HG03457 (cell line): ENCODE measurements at regions not wholly inside any gene's neighbourhood (a gene's known extent, or its start where the extent isn't known, plus 50 kb on each side); places are given as distances from the start of the nearest gene placed in this dataset.

Source experiments
- ATAC-seq: cut with Tn5 transposase; IDR thresholded peaks from one replicate; pipeline ENCODE4 v1.9.1; 2021; ENCODE audit warnings: moderate number of reproducible peaks; ENCODE audit not compliant: unreplicated experiment

DNA sequence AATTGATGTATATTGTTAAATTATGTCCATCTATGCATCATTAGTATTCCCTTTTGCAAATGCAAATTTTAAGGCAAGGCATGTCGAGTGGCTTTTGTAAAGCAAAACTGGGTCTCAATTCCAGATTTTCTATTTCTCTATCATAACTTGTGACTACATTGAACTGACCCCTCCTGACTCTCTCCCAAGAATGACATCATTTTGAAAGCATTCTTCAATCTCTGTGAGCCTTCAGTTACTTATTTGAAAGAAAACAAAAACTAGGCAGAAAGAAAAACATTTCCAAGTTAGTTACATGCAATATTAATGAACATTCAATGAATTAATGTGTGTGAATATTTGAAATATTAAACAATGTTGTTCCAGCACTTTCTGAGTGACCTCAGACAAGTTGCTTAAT, 314.3 kb upstream of the CLNK start:
- ATAC-seq = no peak

DNA sequence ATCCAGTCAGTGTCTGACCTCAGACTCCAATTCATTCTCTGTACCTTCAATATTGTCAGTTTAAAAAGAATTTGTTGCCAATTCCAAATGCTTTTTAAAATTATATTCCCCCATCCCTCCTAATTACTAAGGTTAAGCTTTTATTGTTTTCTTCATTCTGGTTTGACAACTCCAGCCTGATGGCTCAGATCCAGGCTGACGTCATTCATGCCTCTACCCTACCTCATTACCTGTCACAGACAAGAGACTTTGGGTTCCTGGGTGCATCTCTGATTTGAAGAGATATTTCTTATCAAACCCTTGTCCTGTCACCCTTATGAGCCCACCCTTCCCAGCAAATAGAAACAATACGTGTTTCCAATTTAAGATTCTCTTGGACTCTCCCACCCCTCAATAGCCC, 300.2 kb upstream of the CLNK start:
- ATAC-seq = no peak

- no peak for ATAC-seq
Measured at GRCh38 chr4:10983885-10984640, 299.5 kb upstream of the CLNK start.

- no peak for ATAC-seq
Measured at GRCh38 chr4:10983268-10983667, 298.7 kb upstream of the CLNK start.

DNA sequence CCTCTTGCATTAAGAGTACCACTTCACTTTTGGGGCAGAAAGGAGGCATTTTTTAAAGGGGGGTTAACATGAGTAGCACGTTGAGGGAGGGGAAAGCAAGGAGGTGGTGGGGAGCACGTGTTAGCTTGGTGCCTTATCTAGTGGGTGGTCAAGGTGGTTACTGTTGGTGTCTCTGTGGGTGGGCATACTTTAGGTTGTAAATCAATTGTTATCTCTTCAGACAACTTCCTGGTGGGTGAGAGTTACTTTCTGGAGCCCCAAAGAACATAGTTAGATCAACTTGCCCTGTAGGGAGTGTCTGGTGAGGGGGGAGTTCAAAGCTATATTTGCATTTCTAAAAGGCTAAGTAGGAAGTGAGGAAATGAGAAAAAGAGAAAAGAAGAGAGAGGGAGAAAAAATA, 297.7 kb upstream of the CLNK start:
- ATAC-seq = no peak

- ATAC-seq = no peak
Measured at GRCh38 chr4:10981576-10981975, 297.0 kb upstream of the CLNK start.

DNA sequence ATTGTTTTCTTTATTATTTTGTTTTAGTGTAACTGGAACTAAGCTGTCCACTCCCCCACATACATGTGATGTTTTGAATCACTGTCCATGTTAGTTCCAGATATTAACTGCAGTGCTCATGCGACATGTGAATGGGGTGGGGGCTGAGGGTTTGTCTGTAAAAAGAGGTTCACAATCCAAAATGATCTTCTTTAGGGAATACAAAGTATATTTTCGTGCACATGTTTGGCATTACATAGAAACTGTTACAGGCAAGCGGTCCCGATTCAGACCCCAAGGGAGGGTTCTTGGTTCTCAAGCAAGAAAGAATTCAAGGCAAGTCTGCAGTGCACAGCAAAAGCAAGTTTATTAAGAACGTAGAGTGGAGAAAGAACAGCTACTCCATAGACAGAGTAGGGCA, 296.5 kb upstream of the CLNK start:
- ATAC-seq = no peak

DNA sequence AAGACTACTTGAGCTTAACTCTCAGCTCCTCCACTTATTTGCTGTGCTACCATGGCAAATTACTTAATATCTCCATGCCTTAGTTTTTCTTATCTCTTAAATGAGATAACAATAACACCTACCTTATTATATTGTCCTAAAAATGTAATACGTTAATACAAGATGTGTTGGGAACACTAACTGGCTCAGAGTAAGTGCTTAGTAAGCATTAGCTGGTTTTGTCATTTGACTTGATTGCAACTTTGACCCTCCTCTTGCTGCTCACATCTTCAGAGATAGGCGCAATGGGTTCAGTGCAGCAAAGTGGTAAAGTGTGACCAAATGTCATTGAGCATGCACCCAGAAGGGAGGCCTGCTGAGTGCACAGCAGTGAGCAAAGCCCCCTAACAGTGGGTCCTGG, 294.5 kb upstream of the CLNK start:
- no peak for ATAC-seq

- ATAC-seq = no peak
Measured at GRCh38 chr4:10977534-10977933, 293.0 kb upstream of the CLNK start.

- no peak for ATAC-seq
Measured at GRCh38 chr4:10974371-10974770, 289.8 kb upstream of the CLNK start.

DNA sequence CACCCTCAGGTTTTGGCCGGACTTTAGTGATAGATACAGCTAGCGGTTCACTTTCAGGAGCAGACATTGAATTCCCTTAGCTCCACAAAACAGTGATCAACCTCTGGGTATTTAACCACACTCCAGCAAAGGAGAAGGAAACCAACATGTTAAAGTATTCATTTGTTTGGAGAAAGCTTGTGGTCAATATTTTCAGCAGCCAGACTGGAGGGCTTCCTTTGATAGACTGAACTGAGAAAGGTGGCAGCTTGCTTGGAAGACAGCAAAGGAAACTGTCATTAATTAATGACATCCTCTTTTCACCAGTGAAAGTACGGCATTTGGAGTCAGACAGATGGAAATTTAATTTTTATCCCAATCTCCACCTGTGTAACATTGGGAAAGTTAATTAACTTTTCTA, 289.1 kb upstream of the CLNK start:
- no peak for ATAC-seq

DNA sequence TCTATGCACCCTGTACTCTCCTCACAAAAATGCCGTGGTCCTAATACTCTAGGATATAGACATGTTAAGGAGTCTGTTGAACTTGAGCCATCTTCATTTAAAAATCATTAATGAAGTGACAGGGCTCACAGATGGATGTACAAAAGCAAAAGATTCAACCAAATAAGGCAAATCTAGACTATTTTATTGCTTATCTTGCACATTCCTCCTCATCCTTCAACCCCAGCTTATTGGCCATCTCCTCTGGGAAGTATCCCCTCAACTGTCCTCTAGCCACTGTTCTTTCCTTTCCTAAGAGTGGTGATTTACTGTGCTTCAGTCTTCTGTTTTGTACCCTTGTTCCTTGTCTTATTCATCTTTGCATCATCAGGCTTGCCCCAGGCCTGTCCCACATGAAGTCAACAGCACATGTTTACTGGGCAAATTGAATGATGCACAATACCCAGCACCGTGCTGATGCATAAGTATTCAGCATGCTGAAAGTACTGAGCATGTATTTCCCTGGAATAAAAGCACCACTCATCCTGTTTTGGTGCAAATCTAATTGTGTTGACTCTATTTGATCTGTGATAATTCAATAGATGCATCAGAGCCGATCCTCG, 287.3 kb upstream of the CLNK start:
- no peak for ATAC-seq

- no peak for ATAC-seq
Measured at GRCh38 chr4:10965196-10965595, 280.6 kb upstream of the CLNK start.

DNA sequence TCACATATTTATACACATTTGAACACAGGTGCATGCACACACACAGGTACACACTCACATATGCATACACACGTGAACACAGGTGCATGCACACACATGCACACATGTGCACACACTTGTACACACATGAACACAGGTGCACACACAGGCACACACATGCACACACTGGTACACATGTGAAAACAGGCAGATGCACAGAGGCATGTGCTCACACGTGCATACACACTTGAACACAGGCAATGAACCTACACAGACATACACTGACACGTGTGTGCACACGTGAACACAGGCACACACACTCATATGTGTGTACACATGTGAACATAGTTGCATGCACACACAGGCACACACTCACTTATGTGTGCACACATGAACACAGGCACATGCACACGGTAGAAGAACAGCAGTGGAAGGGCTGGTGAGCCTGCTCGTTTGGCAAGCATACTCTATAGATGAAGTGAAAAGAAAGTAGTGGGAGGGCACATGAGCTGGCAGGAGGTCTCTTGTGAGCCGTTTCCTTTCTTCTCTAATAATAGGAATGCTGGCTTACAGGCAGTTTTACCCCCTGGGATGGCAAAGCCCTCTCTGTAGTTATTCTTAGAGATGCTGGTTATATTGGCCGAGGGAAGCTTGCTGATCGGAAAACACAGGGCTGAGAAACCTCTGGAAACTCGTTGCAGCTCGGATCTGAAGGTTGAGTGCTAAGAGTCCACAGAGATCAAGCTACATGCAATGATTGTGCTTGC, 279.6 kb upstream of the CLNK start:
- ATAC-seq = no peak

- ATAC-seq = no peak
Measured at GRCh38 chr4:10963241-10963640, 278.7 kb upstream of the CLNK start.

DNA sequence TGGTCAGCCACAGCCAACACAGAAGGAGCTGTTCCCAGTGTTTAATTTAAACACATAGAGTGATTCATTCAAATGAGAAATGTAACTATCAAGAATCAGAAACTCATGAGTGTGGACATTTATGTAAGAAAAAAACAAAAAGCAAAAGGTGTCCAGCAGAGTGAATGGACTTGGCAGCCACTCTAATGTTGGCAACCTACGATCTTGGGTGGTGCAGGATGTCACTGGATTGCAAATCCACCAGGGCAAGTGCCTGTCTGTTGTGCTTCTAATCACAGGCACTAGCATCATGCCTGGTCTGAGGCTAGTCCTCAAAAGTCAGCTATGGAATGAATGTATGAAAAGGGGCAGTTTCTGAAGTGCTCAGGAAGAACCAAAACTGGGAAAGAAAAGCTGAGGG, 277.7 kb upstream of the CLNK start:
- no peak for ATAC-seq

GRCh38 chr4:10960389-10960788, 275.8 kb upstream of the CLNK start:
- ATAC-seq = no peak

DNA sequence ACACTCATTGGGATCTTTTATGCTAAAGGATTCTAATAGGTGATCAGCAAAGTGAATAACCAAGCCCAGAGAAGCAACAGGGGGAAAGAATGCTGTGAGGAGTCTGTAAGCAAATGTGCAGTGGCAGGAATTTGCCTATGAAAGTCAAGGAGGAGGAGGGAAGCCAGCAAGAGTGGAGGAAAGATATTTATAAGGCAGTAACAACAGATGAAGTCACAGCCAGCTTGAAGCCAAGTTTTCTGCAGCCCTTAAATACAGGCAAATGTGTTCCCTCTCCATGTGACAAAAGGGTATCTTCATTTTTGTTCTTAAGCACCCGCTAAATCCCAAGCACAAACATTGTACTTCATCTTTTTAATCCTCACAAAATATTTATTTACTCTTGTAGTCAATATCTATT, 275.0 kb upstream of the CLNK start:
- ATAC-seq = no peak

- ATAC-seq = no peak
Measured at GRCh38 chr4:10958226-10958856, 273.8 kb upstream of the CLNK start.

DNA sequence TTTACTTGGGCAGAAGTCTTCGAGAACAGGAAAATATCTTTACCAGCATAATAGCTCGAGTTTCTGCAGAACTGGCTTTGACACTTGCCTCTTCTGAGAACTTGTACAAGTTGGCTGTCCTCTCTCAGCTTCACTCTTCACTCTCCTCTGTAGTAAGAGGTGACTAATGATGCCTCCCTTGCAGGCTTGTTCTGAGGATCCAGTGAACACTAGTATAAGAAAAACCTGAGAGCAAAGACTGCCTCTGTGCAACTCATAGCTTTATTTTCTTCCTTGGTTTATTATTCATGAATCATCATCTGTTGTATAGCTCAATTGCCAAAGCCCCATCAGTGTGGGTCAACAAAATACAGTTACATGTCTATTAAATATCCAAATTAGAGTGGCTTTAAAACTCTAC, 266.7 kb upstream of the CLNK start:
- no peak for ATAC-seq

GRCh38 chr4:10949039-10949733, 264.6 kb upstream of the CLNK start:
- ATAC-seq = no peak
